Activated CD8-positive, alpha-beta T cell treated with anti-CD3 and anti-CD28 coated beads for 36 hours (primary cell): ENCODE measurements at regions not wholly inside any gene's neighbourhood (a gene's known extent, or its start where the extent isn't known, plus 50 kb on each side); places are given as distances from the start of the nearest gene placed in this dataset.

Source experiments
- ATAC-seq: fragments of 200-7000 bp; cut with Tn5 transposase; one replicate; pipeline ENCODE4 v1.10.0; 2021; ENCODE audit warnings: mild to moderate bottlenecking, moderate library complexity
- CTCF ChIA-PET: fragments of 350-600 bp; sonication (Branson Sonifier 250); formaldehyde crosslinking; loops from one replicate; lab custom pipeline; 2021; ENCODE audit warnings: antibody characterized with exemption; lab: Charles Lee
- POLR2A ChIA-PET: fragments of 350-600 bp; sonication (Branson Sonifier 250); formaldehyde crosslinking; loops from one replicate; lab custom pipeline; 2021; ENCODE audit warnings: antibody characterized with exemption; lab: Charles Lee
- DNase-seq: peaks from one replicate; pipeline ENCODE4 v3.0.0-alpha.2; 2020
- H3K27ac Mint-ChIP-seq: one replicate; pipeline ENCODE4 v1.8.0; 2021; ENCODE audit warnings: mild to moderate bottlenecking, mixed read lengths
- H3K27me3 Mint-ChIP-seq: one replicate; pipeline ENCODE4 v1.8.0; 2021; ENCODE audit warnings: mixed read lengths
- H3K36me3 Mint-ChIP-seq: one replicate; pipeline ENCODE4 v1.8.0; 2021; ENCODE audit warnings: low read depth, mixed read lengths
- H3K4me1 Mint-ChIP-seq: one replicate; pipeline ENCODE4 v1.8.0; 2021; ENCODE audit warnings: low read depth, mixed read lengths
- H3K4me3 Mint-ChIP-seq: one replicate; pipeline ENCODE4 v1.8.0; 2021; ENCODE audit warnings: mild to moderate bottlenecking, moderate library complexity, mixed read lengths
- H3K9me3 Mint-ChIP-seq: one replicate; pipeline ENCODE4 v1.8.0; 2021; ENCODE audit warnings: mixed read lengths
- intact Hi-C: fragments of 100-400 bp; cut with micrococcal nuclease; formaldehyde crosslinking; loops from one replicate; pipeline ENCODE4 v1.10.0; 2022
- TF ChIP-seq, protein P1 (sequence below): fragments of 200-600 bp; IDR thresholded peaks from one replicate; pipeline ENCODE4 v1.8.0; 2022; ENCODE audit warnings: antibody characterized with exemption, mild to moderate bottlenecking

DNA sequence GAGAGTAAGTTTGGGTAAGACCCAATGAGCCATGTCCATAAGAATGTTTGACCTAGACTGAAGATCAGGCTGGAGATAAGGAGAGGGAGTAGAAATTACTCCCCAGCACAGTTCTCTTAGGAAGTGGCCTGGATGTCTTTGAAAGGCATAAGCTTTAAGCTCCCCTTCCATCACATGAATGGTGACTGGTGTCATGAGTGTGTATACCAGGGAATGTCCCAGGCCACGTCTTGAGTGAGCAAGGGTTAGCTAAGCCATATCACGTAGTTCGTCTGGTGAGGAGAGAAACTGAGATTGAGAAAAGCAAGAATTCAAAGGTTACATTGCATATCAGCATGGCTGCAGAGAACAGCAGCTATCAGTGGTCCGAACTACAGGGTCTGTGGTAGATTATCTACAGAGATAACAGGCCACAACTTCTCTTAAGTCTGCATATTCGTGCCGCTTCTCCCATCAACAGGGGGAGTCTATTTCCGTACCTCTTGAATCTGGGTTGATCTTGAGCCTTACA, 60.1 kb upstream of the BMP2 start:
- CTCF ChIA-PET: no interaction called here

DNA sequence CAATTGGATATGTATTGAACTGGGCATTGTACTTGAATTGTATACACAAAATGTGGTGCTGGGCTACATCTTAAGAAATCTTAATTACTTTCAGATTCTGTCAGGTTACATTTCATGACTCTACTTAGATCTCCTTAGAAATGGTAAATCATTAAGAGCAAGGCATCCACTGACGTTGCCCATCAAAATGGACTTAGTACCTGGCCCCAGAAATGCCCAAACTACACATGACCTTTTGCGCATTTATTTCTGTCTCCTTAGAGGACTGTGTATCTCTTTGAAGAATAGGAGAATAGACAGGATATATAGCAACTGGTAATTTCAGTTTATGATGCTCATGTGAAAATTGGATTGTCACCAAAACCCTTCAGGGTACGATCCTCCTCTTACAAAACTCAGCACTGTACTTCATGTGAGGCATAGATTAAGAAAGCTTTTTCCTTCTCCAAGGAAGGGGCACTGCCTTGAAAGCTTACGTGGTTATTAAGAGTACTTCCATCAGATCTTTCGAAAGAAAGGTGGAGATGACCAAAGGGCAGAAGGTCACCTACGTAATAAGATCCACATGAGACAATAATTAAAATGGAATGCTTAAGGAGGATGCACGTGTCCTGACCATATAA, 61.4 kb upstream of the BMP2 start:
- TF ChIP-seq, protein P1, sequence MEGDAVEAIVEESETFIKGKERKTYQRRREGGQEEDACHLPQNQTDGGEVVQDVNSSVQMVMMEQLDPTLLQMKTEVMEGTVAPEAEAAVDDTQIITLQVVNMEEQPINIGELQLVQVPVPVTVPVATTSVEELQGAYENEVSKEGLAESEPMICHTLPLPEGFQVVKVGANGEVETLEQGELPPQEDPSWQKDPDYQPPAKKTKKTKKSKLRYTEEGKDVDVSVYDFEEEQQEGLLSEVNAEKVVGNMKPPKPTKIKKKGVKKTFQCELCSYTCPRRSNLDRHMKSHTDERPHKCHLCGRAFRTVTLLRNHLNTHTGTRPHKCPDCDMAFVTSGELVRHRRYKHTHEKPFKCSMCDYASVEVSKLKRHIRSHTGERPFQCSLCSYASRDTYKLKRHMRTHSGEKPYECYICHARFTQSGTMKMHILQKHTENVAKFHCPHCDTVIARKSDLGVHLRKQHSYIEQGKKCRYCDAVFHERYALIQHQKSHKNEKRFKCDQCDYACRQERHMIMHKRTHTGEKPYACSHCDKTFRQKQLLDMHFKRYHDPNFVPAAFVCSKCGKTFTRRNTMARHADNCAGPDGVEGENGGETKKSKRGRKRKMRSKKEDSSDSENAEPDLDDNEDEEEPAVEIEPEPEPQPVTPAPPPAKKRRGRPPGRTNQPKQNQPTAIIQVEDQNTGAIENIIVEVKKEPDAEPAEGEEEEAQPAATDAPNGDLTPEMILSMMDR: no peak
- ChIA-PET POLR2A (no interaction called here), CTCF (no interaction called here)
- Mint-ChIP-seq H3K4me3 (no peak overlapping the region), H3K36me3 (no peaks in the 10 kb centered on the region), H3K4me1 (no peaks in the 10 kb centered on the region), H3K9me3 (no peaks in the 10 kb centered on the region), H3K27ac (no peak overlapping the region), H3K27me3 (peaks cover 3% of the 10 kb centered on the region)
- ATAC-seq (no peak), DNase-seq (no peak)
- intact Hi-C loops: loop anchor here (5.0 kb wide), 1 partner anchor 49 kb away; no protein-coding TSS in a partner anchor

More for the DNA sequence above, 60.1 kb upstream of the BMP2 start:
- Mint-ChIP-seq H3K27ac (no peak overlapping the region), H3K4me1 (no peaks in the 10 kb centered on the region), H3K36me3 (no peaks in the 10 kb centered on the region), H3K9me3 (no peaks in the 10 kb centered on the region), H3K27me3 (peaks cover 3% of the 10 kb centered on the region), H3K4me3 (no peak overlapping the region)
- ATAC-seq: no peak
- TF ChIP-seq, protein P1: no peak
- no peak for DNase-seq
- POLR2A ChIA-PET: no interaction called here
- intact Hi-C loops: loop anchor here (5.0 kb wide), 1 partner anchor 50 kb away; no protein-coding TSS in a partner anchor

DNA sequence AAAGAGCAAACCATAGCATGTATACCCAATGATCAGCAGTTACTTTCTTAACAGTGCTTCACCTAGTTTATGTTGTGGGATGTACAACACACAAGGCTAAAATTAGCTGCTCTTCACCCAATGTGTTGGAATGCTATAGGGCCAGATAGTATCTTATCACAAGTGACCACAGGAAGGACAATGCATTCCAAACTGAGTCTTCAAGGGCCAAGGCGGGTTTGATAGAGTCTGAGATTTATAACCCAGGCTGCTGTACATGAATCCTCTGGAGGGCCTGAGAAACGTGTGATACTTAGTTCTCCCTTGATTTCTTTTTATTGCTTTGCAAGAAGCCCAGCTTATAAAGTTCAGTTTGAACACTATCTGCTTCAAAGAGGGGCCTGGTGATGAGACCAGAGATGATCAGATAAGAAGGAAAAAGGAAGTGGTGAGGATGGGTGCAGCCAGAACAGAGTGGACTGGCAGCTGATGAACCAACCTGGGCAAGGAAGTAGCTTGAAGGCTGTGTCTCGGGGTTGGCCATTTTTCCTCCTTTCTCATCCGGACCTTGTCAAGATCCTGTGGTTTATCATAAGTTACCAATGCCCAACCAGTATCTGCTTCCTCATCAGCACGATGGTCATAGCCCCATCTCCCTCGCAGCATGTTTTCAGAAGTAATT, 62.2 kb upstream of the BMP2 start:
- H3K36me3 Mint-ChIP-seq: no peaks in the 10 kb centered on the region
- no peak overlapping the region for H3K27ac Mint-ChIP-seq
- no peaks in the 10 kb centered on the region for H3K4me1 Mint-ChIP-seq
- POLR2A ChIA-PET: no interaction called here
- H3K9me3 Mint-ChIP-seq: no peaks in the 10 kb centered on the region
- no peak overlapping the region for H3K4me3 Mint-ChIP-seq
- peaks cover 6% of the 10 kb centered on the region for H3K27me3 Mint-ChIP-seq
- ATAC-seq (no peak), DNase-seq (no peak)
- TF ChIP-seq, protein P1: no peak
- intact Hi-C loops: loop anchor here (5.0 kb wide), 1 partner anchor 48 kb away; no protein-coding TSS in a partner anchor
- CTCF ChIA-PET: no interaction called here

DNA sequence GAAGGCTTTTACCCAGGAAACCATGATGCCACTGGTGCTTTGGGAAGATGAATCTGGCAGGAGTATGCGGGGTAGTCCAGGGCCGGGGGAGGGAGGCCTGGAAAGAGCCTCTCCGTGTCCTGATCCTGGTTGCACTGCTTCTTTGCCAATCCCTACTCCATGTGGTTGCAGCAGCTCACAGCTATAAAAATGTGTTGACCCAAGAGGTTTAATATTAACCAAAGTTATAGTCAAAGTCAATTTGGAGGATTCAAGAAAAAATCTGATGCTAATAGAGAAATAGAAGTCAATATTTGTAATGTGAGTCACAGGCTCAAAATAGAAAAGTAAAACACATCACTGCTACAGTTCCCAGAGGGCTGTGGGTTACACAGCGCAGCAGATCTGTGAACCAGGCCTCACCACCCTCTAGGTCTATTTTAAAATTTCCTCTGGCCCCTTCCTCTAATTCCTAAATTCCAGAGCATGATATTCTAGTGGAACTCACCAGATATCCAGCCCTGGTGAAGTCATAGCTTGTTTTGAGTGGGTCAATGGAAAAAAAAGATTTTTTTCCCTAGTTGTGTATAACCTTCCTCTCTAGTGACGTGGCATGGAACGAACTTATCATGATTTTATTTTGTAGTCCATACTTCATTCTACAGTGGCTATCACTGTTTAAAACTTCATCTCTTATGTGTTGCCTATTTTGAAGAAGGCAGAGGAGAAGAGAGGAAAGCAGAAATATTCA, 63.2 kb upstream of the BMP2 start:
- CTCF ChIA-PET: interaction anchor here (0.9 kb wide), 1 partner anchor 31 kb away, joined by 3 read pairs; no protein-coding TSS in a partner anchor
- Mint-ChIP-seq H3K9me3 (no peaks in the 10 kb centered on the region), H3K27ac (no peak overlapping the region), H3K4me3 (no peak overlapping the region), H3K27me3 (peaks cover 6% of the 10 kb centered on the region), H3K4me1 (no peaks in the 10 kb centered on the region), H3K36me3 (no peaks in the 10 kb centered on the region)
- POLR2A ChIA-PET: no interaction called here
- TF ChIP-seq, protein P1: no peak
- intact Hi-C loops: no loop called here
- no peak for ATAC-seq
- DNase-seq: no peak
